SK-N-SH treated with all-trans-retinoic acid at 6 μM for 48 hours (cell line): ENCODE measurements at regions not wholly inside any gene's neighbourhood (a gene's known extent, or its start where the extent isn't known, plus 50 kb on each side); places are given as distances from the start of the nearest gene placed in this dataset.

Experiments used
- ATAC-seq: fragments of 200-7000 bp; cut with Tn5 transposase; 3 replicates; pipeline ENCODE4 v1.9.1; 2020; ENCODE audit warnings: mild to moderate bottlenecking, moderate library complexity
- ARNTL ChIP-seq: fragments of 450-650 bp; formaldehyde crosslinking; IDR thresholded peaks from 2 replicates; pipeline ENCODE4 v1.5.0; 2020; ENCODE audit warnings: low read depth, mild to moderate bottlenecking, moderate library complexity, borderline replicate concordance
- BACH2 ChIP-seq: fragments of 250-450 bp; sonication (Bioruptor Pico); IDR thresholded peaks from 2 replicates; pipeline ENCODE4 v1.9.0; 2021; ENCODE audit warnings: mild to moderate bottlenecking, borderline replicate concordance
- CSDC2 ChIP-seq: fragments of 250-450 bp; sonication (Bioruptor Pico); IDR thresholded peaks from 2 replicates; pipeline ENCODE4 v1.5.0; 2020; ENCODE audit warnings: mild to moderate bottlenecking, moderate library complexity
- ESRRG ChIP-seq: fragments of 250-450 bp; sonication (Bioruptor Pico); IDR thresholded peaks from 2 replicates; pipeline ENCODE4 v1.6.1; 2021; ENCODE audit warnings: mild to moderate bottlenecking
- GLIS3 ChIP-seq: fragments of 250-450 bp; sonication (Bioruptor Pico); IDR thresholded peaks from 2 replicates; pipeline ENCODE4 v1.5.0; 2020; ENCODE audit warnings: mild to moderate bottlenecking, moderate library complexity
- ISL1 ChIP-seq: fragments of 250-450 bp; sonication (Bioruptor Pico); IDR thresholded peaks from 2 replicates; pipeline ENCODE4 v2.1.2; 2022; ENCODE audit warnings: mild to moderate bottlenecking, moderate library complexity
- OSR1 ChIP-seq: fragments of 250-450 bp; sonication (Bioruptor Pico); IDR thresholded peaks from 2 replicates; pipeline ENCODE4 v1.8.0; 2022; ENCODE audit warnings: moderate library complexity, mild to moderate bottlenecking, inconsistent platforms
- PPARA ChIP-seq: fragments of 250-450 bp; sonication (Bioruptor Pico); IDR thresholded peaks from 2 replicates; pipeline ENCODE4 v1.5.0; 2020; ENCODE audit warnings: mild to moderate bottlenecking, borderline replicate concordance
- SNAI2 ChIP-seq: fragments of 250-450 bp; sonication (Bioruptor Pico); IDR thresholded peaks from 2 replicates; pipeline ENCODE4 v1.5.0; 2020; ENCODE audit warnings: mild to moderate bottlenecking, moderate library complexity
- TCF4 ChIP-seq: fragments of 250-450 bp; sonication (Bioruptor Pico); IDR thresholded peaks from 2 replicates; pipeline ENCODE4 v1.8.0; 2021; ENCODE audit warnings: mild to moderate bottlenecking, moderate library complexity, borderline replicate concordance
- TOX ChIP-seq: fragments of 250-450 bp; sonication (Bioruptor Pico); IDR thresholded peaks from 2 replicates; pipeline ENCODE4 v1.8.0; 2021; ENCODE audit warnings: mild to moderate bottlenecking, moderate library complexity, borderline replicate concordance
- ZC3H10 ChIP-seq: fragments of 250-450 bp; sonication (Bioruptor Pico); IDR thresholded peaks from 2 replicates; pipeline ENCODE4 v1.5.1; 2021; ENCODE audit warnings: mild to moderate bottlenecking, moderate library complexity
- ZFP3 ChIP-seq: fragments of 250-450 bp; sonication (Bioruptor Pico); IDR thresholded peaks from 2 replicates; pipeline ENCODE4 v1.5.0; 2020; ENCODE audit warnings: mild to moderate bottlenecking, moderate library complexity
- ZFP30 ChIP-seq: fragments of 450-650 bp; formaldehyde crosslinking; IDR thresholded peaks from 2 replicates; pipeline ENCODE4 v1.5.0; 2022; ENCODE audit warnings: mild to moderate bottlenecking, moderate library complexity
- ZNF565 ChIP-seq: fragments of 450-650 bp; formaldehyde crosslinking; conservative IDR thresholded peaks from 2 replicates; pipeline ENCODE4 v1.5.0; 2020; ENCODE audit warnings: low read depth, mild to moderate bottlenecking, moderate library complexity
- ZNF70 ChIP-seq: fragments of 450-650 bp; formaldehyde crosslinking; IDR thresholded peaks from 2 replicates; pipeline ENCODE4 v1.5.0; 2020; ENCODE audit warnings: mild to moderate bottlenecking, moderate library complexity
- ZNF8 ChIP-seq: fragments of 450-650 bp; formaldehyde crosslinking; IDR thresholded peaks from 2 replicates; pipeline ENCODE4 v1.5.0; 2020; ENCODE audit warnings: mild to moderate bottlenecking, moderate library complexity
- TF ChIP-seq, protein P1 (sequence below): fragments of 250-450 bp; sonication (Bioruptor Pico); IDR thresholded peaks from 2 replicates; pipeline ENCODE4 v1.5.1; 2020; ENCODE audit warnings: low read depth, mild to moderate bottlenecking, moderate library complexity
- TF ChIP-seq, protein P2 (sequence below): fragments of 250-450 bp; sonication (Bioruptor Pico); IDR thresholded peaks from 2 replicates; pipeline ENCODE4 v1.8.0; 2020; ENCODE audit warnings: mild to moderate bottlenecking, moderate library complexity, borderline replicate concordance
- TF ChIP-seq, protein P3 (sequence below): fragments of 250-450 bp; sonication (Bioruptor Pico); IDR thresholded peaks from 2 replicates; pipeline ENCODE4 v1.5.0; 2020; ENCODE audit warnings: mild to moderate bottlenecking, moderate library complexity
- TF ChIP-seq, protein P4 (sequence below): fragments of 250-450 bp; sonication (Bioruptor Pico); IDR thresholded peaks from 2 replicates; pipeline ENCODE4 v1.5.1; 2021; ENCODE audit warnings: mild to moderate bottlenecking, moderate library complexity
- TF ChIP-seq, protein P5 (sequence below): fragments of 250-450 bp; sonication (Bioruptor Pico); IDR thresholded peaks from 2 replicates; pipeline ENCODE4 v1.8.0; 2021; ENCODE audit warnings: low read depth, mild to moderate bottlenecking, moderate library complexity, borderline replicate concordance

DNA sequence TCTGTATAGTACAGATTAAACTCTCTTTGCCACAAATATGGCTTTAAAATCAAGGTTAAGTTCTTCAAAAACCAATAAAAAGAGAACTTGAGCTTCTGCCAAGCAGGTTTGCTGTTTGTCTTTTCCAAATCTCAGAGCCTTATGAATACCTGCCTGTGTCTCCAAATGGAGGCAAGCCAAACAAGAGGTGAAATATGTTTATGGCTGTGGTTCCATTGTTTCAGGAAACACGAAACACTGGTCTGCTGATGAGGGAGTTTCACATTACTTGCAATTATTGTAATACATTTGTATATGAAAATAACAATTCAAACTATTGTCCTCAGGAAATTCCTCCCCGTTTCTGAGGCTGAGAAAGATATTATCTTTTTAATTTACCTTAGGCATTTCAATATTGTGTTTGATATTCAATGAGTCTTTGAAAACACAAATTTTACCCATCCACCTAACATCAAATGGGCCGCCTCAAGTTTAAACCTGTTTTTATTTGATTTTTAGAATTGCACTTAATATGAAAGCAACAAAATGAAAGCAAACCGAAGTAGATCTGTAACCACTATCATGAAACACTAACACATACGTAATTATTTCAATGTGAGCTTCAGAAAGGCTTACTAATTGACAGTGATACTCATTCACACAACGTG, 359.3 kb downstream of the HGF start:
- ATAC-seq: no peak
- TF ChIP-seq ZNF70 (CRISPR knock-in tag) (no peak), ZFP3 (no peak), PPARA (no peak), TOX (no peak), ZFP30 (CRISPR knock-in tag) (no peak), OSR1 (CRISPR knock-in tag) (no peak), TCF4 (CRISPR knock-in tag) (no peak), SNAI2 (no peak), ZNF565 (CRISPR knock-in tag) (no peak), CSDC2 (CRISPR knock-in tag) (no peak), ARNTL (CRISPR knock-in tag) (no peak)
- TF ChIP-seq, protein P1, sequence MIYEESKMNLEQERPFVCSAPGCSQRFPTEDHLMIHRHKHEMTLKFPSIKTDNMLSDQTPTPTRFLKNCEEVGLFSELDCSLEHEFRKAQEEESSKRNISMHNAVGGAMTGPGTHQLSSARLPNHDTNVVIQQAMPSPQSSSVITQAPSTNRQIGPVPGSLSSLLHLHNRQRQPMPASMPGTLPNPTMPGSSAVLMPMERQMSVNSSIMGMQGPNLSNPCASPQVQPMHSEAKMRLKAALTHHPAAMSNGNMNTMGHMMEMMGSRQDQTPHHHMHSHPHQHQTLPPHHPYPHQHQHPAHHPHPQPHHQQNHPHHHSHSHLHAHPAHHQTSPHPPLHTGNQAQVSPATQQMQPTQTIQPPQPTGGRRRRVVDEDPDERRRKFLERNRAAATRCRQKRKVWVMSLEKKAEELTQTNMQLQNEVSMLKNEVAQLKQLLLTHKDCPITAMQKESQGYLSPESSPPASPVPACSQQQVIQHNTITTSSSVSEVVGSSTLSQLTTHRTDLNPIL (CRISPR knock-in tag): no peak

DNA sequence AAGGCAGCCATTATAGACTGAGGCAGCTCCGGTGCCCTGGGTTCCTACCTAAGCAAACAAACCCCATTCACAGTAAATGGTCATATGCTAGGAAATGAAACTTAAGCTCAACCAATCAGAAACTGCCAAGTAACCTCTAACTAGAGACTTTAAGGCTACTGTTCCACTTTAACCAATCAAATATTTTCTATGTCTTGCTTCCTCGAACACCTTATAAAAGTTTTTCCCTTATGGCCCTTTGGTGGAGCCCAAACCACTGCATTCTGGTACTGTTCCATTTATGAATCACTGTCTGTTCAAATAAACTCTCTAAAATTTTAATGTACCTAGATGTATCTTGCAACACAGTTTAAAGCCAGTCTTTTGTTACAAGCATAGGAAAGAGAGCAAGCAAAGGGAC, 361.1 kb downstream of the HGF start:
- TF ChIP-seq TCF4 (CRISPR knock-in tag) (no peak), ARNTL (CRISPR knock-in tag) (no peak), ISL1 (CRISPR knock-in tag) (no peak), GLIS3 (CRISPR knock-in tag) (no peak)
- TF ChIP-seq, protein P2, sequence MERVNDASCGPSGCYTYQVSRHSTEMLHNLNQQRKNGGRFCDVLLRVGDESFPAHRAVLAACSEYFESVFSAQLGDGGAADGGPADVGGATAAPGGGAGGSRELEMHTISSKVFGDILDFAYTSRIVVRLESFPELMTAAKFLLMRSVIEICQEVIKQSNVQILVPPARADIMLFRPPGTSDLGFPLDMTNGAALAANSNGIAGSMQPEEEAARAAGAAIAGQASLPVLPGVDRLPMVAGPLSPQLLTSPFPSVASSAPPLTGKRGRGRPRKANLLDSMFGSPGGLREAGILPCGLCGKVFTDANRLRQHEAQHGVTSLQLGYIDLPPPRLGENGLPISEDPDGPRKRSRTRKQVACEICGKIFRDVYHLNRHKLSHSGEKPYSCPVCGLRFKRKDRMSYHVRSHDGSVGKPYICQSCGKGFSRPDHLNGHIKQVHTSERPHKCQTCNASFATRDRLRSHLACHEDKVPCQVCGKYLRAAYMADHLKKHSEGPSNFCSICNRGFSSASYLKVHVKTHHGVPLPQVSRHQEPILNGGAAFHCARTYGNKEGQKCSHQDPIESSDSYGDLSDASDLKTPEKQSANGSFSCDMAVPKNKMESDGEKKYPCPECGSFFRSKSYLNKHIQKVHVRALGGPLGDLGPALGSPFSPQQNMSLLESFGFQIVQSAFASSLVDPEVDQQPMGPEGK (CRISPR knock-in tag): no peak
- TF ChIP-seq, protein P3, sequence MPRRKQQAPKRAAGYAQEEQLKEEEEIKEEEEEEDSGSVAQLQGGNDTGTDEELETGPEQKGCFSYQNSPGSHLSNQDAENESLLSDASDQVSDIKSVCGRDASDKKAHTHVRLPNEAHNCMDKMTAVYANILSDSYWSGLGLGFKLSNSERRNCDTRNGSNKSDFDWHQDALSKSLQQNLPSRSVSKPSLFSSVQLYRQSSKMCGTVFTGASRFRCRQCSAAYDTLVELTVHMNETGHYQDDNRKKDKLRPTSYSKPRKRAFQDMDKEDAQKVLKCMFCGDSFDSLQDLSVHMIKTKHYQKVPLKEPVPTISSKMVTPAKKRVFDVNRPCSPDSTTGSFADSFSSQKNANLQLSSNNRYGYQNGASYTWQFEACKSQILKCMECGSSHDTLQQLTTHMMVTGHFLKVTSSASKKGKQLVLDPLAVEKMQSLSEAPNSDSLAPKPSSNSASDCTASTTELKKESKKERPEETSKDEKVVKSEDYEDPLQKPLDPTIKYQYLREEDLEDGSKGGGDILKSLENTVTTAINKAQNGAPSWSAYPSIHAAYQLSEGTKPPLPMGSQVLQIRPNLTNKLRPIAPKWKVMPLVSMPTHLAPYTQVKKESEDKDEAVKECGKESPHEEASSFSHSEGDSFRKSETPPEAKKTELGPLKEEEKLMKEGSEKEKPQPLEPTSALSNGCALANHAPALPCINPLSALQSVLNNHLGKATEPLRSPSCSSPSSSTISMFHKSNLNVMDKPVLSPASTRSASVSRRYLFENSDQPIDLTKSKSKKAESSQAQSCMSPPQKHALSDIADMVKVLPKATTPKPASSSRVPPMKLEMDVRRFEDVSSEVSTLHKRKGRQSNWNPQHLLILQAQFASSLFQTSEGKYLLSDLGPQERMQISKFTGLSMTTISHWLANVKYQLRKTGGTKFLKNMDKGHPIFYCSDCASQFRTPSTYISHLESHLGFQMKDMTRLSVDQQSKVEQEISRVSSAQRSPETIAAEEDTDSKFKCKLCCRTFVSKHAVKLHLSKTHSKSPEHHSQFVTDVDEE (CRISPR knock-in tag): no peak
- TF ChIP-seq, all 23 proteins: peak for 0
- ATAC-seq: no peak

DNA sequence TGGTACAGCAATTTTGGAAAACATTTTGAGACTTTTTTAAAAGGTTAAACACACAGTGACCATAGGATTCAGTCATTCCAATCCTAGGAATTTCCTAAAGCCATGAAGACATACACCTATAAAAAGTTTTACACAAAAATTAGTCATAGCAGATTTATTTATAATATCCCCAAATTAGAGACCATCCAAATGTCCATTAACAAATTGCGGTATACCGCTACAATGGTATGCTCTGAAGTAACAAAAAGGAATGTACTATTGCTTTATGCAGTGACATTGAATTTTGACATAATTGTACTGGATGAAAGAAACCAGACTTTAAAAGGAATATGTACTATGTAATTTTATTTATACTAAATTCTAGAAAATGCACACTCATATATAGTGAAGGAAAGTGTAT, 362.8 kb downstream of the HGF start:
- TF ChIP-seq TOX (no peak), ISL1 (CRISPR knock-in tag) (peak; percentile 82)
- ATAC-seq: no peak

DNA sequence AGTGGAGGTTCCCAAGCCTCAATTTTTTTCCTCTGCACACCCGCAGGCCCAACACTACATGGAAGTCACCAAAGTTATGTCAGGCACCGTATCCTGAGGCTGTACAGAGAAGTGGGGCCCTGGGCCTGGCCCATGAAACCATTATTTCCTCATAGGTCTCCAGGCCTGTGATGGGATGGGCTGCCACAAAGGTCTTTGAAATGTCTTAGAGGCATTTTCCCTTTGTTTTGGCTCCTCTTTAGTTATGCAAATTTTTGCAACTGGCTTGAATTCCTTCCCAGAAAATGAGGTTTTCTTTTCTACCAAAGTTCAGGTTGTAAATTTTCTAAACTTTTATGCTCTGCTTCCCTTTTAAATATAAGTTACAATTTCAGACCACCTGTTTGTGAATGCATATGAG, 365.2 kb downstream of the HGF start:
- no peak for ATAC-seq
- TF ChIP-seq ESRRG (CRISPR knock-in tag) (no peak), GLIS3 (CRISPR knock-in tag) (no peak), ARNTL (CRISPR knock-in tag) (no peak), TCF4 (CRISPR knock-in tag) (no peak), CSDC2 (CRISPR knock-in tag) (no peak), TOX (no peak), ZNF8 (CRISPR knock-in tag) (no peak), BACH2 (CRISPR knock-in tag) (no peak), ZNF565 (CRISPR knock-in tag) (no peak), ZC3H10 (CRISPR knock-in tag) (no peak)
- TF ChIP-seq, protein P3 (CRISPR knock-in tag): no peak
- TF ChIP-seq, protein P4, sequence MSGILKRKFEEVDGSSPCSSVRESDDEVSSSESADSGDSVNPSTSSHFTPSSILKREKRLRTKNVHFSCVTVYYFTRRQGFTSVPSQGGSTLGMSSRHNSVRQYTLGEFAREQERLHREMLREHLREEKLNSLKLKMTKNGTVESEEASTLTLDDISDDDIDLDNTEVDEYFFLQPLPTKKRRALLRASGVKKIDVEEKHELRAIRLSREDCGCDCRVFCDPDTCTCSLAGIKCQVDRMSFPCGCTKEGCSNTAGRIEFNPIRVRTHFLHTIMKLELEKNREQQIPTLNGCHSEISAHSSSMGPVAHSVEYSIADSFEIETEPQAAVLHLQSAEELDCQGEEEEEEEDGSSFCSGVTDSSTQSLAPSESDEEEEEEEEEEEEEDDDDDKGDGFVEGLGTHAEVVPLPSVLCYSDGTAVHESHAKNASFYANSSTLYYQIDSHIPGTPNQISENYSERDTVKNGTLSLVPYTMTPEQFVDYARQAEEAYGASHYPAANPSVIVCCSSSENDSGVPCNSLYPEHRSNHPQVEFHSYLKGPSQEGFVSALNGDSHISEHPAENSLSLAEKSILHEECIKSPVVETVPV (CRISPR knock-in tag): no peak
- TF ChIP-seq, protein P2 (CRISPR knock-in tag): no peak
- TF ChIP-seq, protein P5, sequence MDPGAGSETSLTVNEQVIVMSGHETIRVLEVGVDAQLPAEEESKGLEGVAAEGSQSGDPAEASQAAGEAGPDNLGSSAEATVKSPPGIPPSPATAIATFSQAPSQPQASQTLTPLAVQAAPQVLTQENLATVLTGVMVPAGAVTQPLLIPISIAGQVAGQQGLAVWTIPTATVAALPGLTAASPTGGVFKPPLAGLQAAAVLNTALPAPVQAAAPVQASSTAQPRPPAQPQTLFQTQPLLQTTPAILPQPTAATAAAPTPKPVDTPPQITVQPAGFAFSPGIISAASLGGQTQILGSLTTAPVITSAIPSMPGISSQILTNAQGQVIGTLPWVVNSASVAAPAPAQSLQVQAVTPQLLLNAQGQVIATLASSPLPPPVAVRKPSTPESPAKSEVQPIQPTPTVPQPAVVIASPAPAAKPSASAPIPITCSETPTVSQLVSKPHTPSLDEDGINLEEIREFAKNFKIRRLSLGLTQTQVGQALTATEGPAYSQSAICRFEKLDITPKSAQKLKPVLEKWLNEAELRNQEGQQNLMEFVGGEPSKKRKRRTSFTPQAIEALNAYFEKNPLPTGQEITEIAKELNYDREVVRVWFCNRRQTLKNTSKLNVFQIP: no peak
